GM18507 (cell line): ENCODE measurements at regions not wholly inside any gene's neighbourhood (a gene's known extent, or its start where the extent isn't known, plus 50 kb on each side); places are given as distances from the start of the nearest gene placed in this dataset.
"Not testable (repeated sequence)": the region's sequence is repeated elsewhere in the genome, so short reads cannot be mapped to it uniquely, and the experiment has no call there.

Source experiments
- DNase-seq: peaks from one replicate; pipeline ENCODE4 v3.0.0; 2011; ENCODE audit warnings: low read depth; ENCODE audit not compliant: insufficient read length; ENCODE audit errors: extremely low spot score
- FAIRE-seq: peaks from 2 replicates; lab custom pipeline; 2011; peaks lifted over from hg19 to GRCh38; lab: Jason Lieb, UNC

GRCh38 chr16:60905811-60906210, 1130.4 kb downstream of the CDH8 start:
- DNase-seq, result no peak
- no peak for FAIRE-seq

- DNase-seq (no peak), FAIRE-seq (no peak)
These were observed 1134.1 kb downstream of the CDH8 start for GRCh38 chr16:60902114-60902513.

- DNase-seq (no peak), FAIRE-seq (no peak)
These were observed 1153.4 kb downstream of the CDH8 start for GRCh38 chr16:60882816-60883215.

GRCh38 chr16:60852635-60853034, 1183.6 kb downstream of the CDH8 start:
- FAIRE-seq, result no peak
- no peak for DNase-seq

GRCh38 chr16:60821661-60822060, 1214.6 kb downstream of the CDH8 start:
- DNase-seq (no peak), FAIRE-seq (no peak)

- DNase-seq (no peak), FAIRE-seq (no peak)
These were observed 1215.9 kb downstream of the CDH8 start for GRCh38 chr16:60820361-60820760.

- no peak for FAIRE-seq
- no peak for DNase-seq
These were observed 1217.8 kb downstream of the CDH8 start for GRCh38 chr16:60818465-60818864.

GRCh38 chr16:60816461-60816860, 1219.8 kb downstream of the CDH8 start:
- DNase-seq (no peak), FAIRE-seq (no peak)

GRCh38 chr16:60815865-60816264, 1220.4 kb downstream of the CDH8 start:
- DNase-seq (no peak), FAIRE-seq (no peak)

GRCh38 chr16:60815033-60815432, 1221.2 kb downstream of the CDH8 start:
- DNase-seq, result no peak
- FAIRE-seq, result no peak

GRCh38 chr16:60811657-60812056, 1224.6 kb downstream of the CDH8 start:
- DNase-seq (no peak), FAIRE-seq (no peak)

- FAIRE-seq (no peak), DNase-seq (no peak)
These were observed 1225.1 kb downstream of the CDH8 start for GRCh38 chr16:60811051-60811608.

GRCh38 chr16:60810250-60810649, 1226.0 kb downstream of the CDH8 start:
- no peak for FAIRE-seq
- DNase-seq, result no peak

GRCh38 chr16:60792437-60792836, 1243.8 kb downstream of the CDH8 start:
- DNase-seq, result no peak
- FAIRE-seq, result no peak

- DNase-seq, result no peak
- FAIRE-seq, result no peak
These were observed 1247.6 kb downstream of the CDH8 start for GRCh38 chr16:60788631-60789030.

- DNase-seq (no peak), FAIRE-seq (no peak)
These were observed 1260.0 kb downstream of the CDH8 start for GRCh38 chr16:60776281-60776680.

- DNase-seq (no peak), FAIRE-seq (no peak)
These were observed 1265.1 kb downstream of the CDH8 start for GRCh38 chr16:60771138-60771537.

GRCh38 chr16:60770384-60770783, 1265.9 kb downstream of the CDH8 start:
- not testable (repeated sequence) for DNase-seq

GRCh38 chr16:60763869-60764268, 1272.4 kb downstream of the CDH8 start:
- FAIRE-seq (no peak), DNase-seq (no peak)

More at GRCh38 chr16:60770384-60770783, 1265.9 kb downstream of the CDH8 start:
- not testable (repeated sequence) for FAIRE-seq

GRCh38 chr16:60755907-60756306, 1280.3 kb downstream of the CDH8 start:
- DNase-seq (no peak), FAIRE-seq (no peak)

- DNase-seq, result no peak
- FAIRE-seq, result no peak
These were observed 1287.9 kb downstream of the CDH8 start for GRCh38 chr16:60748366-60748765.

GRCh38 chr16:60744198-60744597, 1292.0 kb downstream of the CDH8 start:
- DNase-seq, result no peak
- FAIRE-seq, result no peak
